ENCODE measurements at regions not wholly inside any gene's neighbourhood (a gene's known extent, or its start where the extent isn't known, plus 50 kb on each side); places are given as distances from the start of the nearest gene placed in this dataset.

DNA sequence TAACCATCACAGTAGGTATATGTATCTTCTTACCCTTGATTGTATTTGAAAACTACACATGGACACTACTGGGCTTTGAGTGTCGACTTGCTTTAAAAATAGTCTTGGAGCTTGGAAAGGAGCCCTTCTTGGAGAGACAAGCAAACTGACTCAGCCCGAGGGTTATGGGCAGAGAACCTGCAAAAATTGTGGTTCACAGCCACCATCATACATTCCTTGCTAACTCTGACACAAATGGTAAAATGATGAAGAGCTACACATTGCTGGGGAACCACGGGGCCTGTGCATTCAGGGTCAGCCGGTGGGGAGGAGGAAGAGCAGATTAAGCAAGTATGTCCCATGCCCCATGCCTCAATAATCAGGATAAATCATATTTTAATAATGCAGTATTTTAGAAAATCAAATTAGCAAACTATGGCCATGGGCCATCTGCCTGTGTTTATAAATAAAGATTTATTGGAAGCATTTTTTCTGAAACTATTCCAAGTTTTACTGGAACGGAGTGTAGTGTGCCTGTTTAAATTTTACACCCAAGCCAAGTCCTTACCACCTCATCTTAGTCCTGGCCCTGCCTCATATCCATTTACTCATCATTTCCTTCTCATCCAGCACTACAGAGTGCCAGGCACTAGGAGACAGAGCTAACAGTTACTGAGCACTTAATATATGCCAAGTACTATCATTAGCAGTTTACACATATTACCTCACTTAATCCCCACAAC is 195.7 kb downstream of the PALM2AKAP2 start:
- DNase-seq (ENCODE audit: low read depth in 2 of 2) = peak; percentile 39 to 52
- H3K4me3 ChIP-seq (replicated peaks in 1 of 2; ENCODE audit: low read depth in 2 of 2, low read length in 2 of 2) = no peak overlapping the region
- TF ChIP-seq, protein P1, sequence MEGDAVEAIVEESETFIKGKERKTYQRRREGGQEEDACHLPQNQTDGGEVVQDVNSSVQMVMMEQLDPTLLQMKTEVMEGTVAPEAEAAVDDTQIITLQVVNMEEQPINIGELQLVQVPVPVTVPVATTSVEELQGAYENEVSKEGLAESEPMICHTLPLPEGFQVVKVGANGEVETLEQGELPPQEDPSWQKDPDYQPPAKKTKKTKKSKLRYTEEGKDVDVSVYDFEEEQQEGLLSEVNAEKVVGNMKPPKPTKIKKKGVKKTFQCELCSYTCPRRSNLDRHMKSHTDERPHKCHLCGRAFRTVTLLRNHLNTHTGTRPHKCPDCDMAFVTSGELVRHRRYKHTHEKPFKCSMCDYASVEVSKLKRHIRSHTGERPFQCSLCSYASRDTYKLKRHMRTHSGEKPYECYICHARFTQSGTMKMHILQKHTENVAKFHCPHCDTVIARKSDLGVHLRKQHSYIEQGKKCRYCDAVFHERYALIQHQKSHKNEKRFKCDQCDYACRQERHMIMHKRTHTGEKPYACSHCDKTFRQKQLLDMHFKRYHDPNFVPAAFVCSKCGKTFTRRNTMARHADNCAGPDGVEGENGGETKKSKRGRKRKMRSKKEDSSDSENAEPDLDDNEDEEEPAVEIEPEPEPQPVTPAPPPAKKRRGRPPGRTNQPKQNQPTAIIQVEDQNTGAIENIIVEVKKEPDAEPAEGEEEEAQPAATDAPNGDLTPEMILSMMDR (IDR thresholded peaks at IDR 0.05; ENCODE audit: low read depth, low read length) = no peak

DNA sequence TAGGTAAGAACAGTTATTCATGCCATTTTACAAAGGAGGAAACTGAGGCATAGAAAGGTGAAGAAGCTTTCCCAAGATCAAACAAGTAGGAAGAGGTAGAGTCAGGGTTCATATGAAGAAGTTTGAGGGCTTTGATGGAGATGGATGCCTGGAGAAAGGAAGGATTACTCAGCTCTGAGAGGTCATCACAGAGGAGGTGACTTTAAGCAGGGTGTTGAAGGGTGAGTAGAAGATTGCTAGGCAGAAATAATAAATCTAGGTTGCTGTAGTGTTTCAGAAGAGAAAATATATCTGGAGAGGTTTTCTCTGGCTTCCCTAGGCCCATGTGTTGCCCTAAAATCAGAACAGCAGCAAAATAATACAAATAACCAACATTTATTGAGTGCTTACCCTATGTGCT is 196.3 kb downstream of the PALM2AKAP2 start:
- TF ChIP-seq, protein P1 (IDR thresholded peaks at IDR 0.05; ENCODE audit: low read depth, low read length) = no peak
- no peak for DNase-seq (ENCODE audit: low read depth in 2 of 2)
- H3K4me3 ChIP-seq (replicated peaks in 1 of 2; ENCODE audit: low read depth in 2 of 2, low read length in 2 of 2) = no peak overlapping the region

DNA sequence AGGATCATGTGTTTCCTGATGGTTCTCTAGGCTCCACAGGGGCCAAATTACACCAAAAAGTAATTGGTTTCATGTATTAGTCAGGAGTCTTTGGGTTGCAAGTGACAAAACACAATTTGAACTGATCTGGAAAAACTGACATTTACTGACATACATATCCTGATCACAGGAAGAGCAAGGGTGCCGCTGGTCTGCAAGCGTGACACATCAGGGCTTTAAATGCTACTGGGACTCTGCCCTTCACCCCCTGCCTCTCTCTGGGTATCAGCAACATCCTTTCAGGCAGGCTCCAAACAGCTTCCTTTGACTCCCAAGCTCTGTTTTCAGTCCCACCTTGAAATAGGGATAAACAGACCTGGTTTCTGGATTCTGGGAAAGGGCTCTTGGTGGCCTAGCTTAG is 197.5 kb downstream of the PALM2AKAP2 start:
- no peak for DNase-seq (ENCODE audit: low read depth in 2 of 2)
- H3K4me3 ChIP-seq (replicated peaks in 1 of 2; ENCODE audit: low read depth in 2 of 2, low read length in 2 of 2) = no peak overlapping the region
- TF ChIP-seq, protein P1 (IDR thresholded peaks at IDR 0.05; ENCODE audit: low read depth, low read length) = no peak

DNA sequence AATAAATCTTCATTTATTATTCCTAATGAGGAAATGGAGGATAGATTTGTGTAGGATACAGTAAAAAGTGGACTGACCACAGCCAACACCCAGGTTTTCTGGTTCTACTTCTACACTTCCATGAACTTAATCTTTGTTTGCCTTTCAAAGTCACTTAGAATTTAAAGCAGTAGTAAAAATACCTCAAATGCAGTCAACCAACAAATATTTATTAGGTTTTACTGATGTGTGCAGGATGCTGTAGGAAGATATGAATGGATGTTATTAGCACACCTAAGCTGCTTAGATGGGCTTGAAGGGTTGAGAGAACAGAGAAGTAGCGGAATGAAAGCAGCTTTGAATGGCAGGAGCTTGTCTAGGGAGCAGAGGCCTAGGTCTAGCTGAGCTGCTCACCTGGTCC is 201.1 kb downstream of the PALM2AKAP2 start:
- no peak overlapping the region for H3K4me3 ChIP-seq (replicated peaks in 1 of 2; ENCODE audit: low read depth in 2 of 2, low read length in 2 of 2)
- TF ChIP-seq, protein P1 (IDR thresholded peaks at IDR 0.05; ENCODE audit: low read depth, low read length) = no peak
- no peak for DNase-seq (ENCODE audit: low read depth in 2 of 2)

DNA sequence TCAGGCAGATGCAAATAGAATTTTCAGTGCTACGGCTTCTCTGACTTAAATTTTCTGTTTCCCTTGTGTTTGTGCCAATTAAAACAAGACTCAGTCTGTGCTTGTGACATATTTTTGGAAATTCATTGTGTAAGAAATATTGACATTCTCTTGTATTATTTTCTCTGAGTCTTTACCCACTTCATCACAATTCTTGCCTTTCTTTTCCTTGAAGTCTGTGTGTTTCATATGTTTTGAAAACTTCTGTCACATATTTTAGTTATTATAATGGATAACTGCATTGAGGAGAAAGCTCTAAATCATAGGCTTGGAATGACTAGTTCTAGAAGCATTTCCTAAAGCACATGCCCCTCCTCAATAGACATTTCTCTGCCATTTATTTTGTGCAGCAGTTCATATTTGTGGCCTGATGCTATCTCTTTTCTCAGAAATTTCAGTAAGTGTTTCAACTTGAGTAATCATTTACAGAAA is 206.6 kb downstream of the PALM2AKAP2 start:
- DNase-seq (ENCODE audit: low read depth in 2 of 2) = peak; percentile 93 to 98
- TF ChIP-seq, protein P1 (IDR thresholded peaks at IDR 0.05; ENCODE audit: low read depth, low read length) = no peak
- no peak overlapping the region for H3K4me3 ChIP-seq (replicated peaks in 1 of 2; ENCODE audit: low read depth in 2 of 2, low read length in 2 of 2)

DNA sequence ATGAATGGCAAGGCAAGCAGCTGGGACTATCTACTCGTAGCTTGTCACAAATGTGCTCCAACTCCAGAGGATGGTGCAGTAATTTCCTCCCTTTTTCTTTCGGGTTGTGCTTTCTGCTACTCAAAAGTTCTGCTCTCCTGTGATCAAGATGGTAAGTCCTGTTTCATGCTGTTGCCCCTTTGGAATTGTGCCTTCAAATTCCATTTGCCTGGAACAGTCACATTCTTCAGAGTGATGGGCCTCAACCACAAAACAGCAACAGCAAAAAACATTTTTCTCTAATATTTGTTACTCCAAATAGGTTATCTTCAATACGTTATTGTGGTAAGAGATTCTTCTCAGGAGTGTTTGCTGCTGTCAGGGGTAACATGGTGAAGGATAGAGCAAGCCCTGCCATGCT is 209.3 kb downstream of the PALM2AKAP2 start:
- TF ChIP-seq, protein P1 (IDR thresholded peaks at IDR 0.05; ENCODE audit: low read depth, low read length) = no peak
- no peak overlapping the region for H3K4me3 ChIP-seq (replicated peaks in 1 of 2; ENCODE audit: low read depth in 2 of 2, low read length in 2 of 2)
- peak; percentile 34 to 70 for DNase-seq (ENCODE audit: low read depth in 2 of 2)
